H1 (cell line): ENCODE measurements at regions not wholly inside any gene's neighbourhood (a gene's known extent, or its start where the extent isn't known, plus 50 kb on each side); places are given as distances from the start of the nearest gene placed in this dataset.

ENCODE experiments used
- CBX5 ChIP-seq: fragments of 300-800, 300-1000 bp; sonication (generic); IDR thresholded peaks from 2 replicates; pipeline ENCODE4 v1.7.1; 2016; ENCODE audit warnings: antibody characterized with exemption, low read length, low read depth
- CBX8 ChIP-seq: fragments of 300-800, 300-1000 bp; sonication (generic); IDR thresholded peaks from 2 replicates; pipeline ENCODE4 v1.7.1; 2016; ENCODE audit warnings: low read depth, low read length, borderline replicate concordance
- CHD7 ChIP-seq: fragments of 300-600 bp; sonication (generic); IDR thresholded peaks from 2 replicates; pipeline ENCODE4 v1.7.1; 2012; ENCODE audit warnings: low read length, moderate library complexity, mild to moderate bottlenecking, inconsistent platforms; ENCODE audit not compliant: insufficient replicate concordance
- HDAC6 ChIP-seq: IDR thresholded peaks from one replicate; pipeline ENCODE4 v1.7.1; 2012; ENCODE audit warnings: low read depth, mild to moderate bottlenecking, inconsistent platforms, low read length, moderate library complexity
- MAX ChIP-seq: IDR thresholded peaks from 2 replicates; pipeline ENCODE4 v1.6.1; 2012; ENCODE audit warnings: inconsistent platforms
- RBBP5 ChIP-seq: IDR thresholded peaks from 2 replicates; pipeline ENCODE4 v1.7.1; 2012; ENCODE audit warnings: low read depth, mild to moderate bottlenecking, inconsistent platforms, low read length, moderate library complexity, borderline replicate concordance
- RNF2 ChIP-seq: fragments of 200-900, 300-1000 bp; sonication (generic); IDR thresholded peaks from 2 replicates; pipeline ENCODE4 v1.7.1; 2016; ENCODE audit warnings: borderline replicate concordance, low read depth, mild to moderate bottlenecking, antibody characterized with exemption, low read length; ENCODE audit not compliant: poor library complexity, severe bottlenecking; ENCODE audit errors: missing control alignments
- SAP30 ChIP-seq: fragments of 300-600 bp; sonication (generic); IDR thresholded peaks from 2 replicates; pipeline ENCODE4 v1.7.1; 2012; ENCODE audit warnings: low read length, moderate library complexity, mild to moderate bottlenecking, inconsistent platforms; ENCODE audit not compliant: insufficient read depth, insufficient replicate concordance
- SP2 ChIP-seq: IDR thresholded peaks from 2 replicates; pipeline ENCODE4 v1.6.1; 2012; ENCODE audit warnings: mild to moderate bottlenecking, low read length, inconsistent platforms
- TBP ChIP-seq: IDR thresholded peaks from 2 replicates; pipeline ENCODE4 v1.6.1; 2011; ENCODE audit warnings: low read depth, low read length, improper control_type of control experiment

DNA sequence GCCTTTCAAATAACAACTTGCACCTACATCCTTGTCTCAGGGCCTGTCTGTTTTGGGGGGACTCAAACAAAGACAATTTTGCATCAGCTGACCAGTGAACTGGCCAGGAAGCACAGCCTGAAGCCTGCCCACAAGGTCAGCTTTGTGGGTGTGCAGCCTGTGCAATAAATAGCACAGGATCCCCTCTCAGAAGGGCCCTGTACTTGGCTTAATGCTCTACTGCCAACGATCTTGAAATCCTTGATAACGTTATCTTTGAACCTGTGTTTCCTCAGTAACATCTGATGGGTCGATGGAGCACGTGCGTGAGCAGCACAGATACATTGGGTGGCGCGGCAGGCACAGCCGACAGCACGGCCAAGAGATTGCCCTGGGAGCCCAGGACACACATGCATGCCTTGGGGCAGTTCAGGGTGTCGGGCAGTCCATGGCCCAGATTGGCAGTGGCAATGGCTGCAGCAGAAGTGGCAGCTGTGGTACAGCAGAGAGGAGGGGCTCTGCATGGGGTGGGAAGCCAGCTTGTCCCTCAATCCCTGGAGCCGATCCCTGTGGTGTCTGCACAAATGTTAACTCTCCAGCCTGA, 58.8 kb upstream of the ATP6AP2 start (continued):
- TF ChIP-seq CHD7 = no peak
- no peak for TF ChIP-seq SP2
- TF ChIP-seq SAP30 = no peak
- TF ChIP-seq RBBP5 = no peak
- no peak for TF ChIP-seq RNF2
- no peak for TF ChIP-seq CBX8
- TF ChIP-seq CBX5 = no peak
- TF ChIP-seq TBP = no peak
- no peak for TF ChIP-seq MAX
- no peak for TF ChIP-seq HDAC6
